ENCODE measurements at regions not wholly inside any gene's neighbourhood (a gene's known extent, or its start where the extent isn't known, plus 50 kb on each side); places are given as distances from the start of the nearest gene placed in this dataset.

- WGBS, 2 experiments, result 95 to 97% methylated on average over 5 of the region's 5 CpGs
- H3K27me3 ChIP-seq (ENCODE audit: control insufficient read depth, insufficient read depth, low read length, poor library complexity, severe bottlenecking), result no peaks in the 10 kb centered on the region
- H3K9me3 ChIP-seq (ENCODE audit: control insufficient read depth, low read length), result no peaks in the 10 kb centered on the region
- no peak overlapping the region for H3K4me3 ChIP-seq (ENCODE audit: insufficient read depth, low read depth, low read length)
- H3K27ac ChIP-seq (ENCODE audit: insufficient read depth, low read depth, low read length, poor library complexity, severe bottlenecking), result no peak overlapping the region
- H3K36me3 ChIP-seq (ENCODE audit: control insufficient read depth, insufficient read depth, low read length), result no peaks in the 10 kb centered on the region
- H3K4me1 ChIP-seq (ENCODE audit: control insufficient read depth, insufficient read depth, low read length), result no peaks in the 10 kb centered on the region
Observed at GRCh38 chr1:219542828-219543518, 69.9 kb downstream of the ZC3H11B start.

- H3K9me3 ChIP-seq (ENCODE audit: control insufficient read depth, low read length), result no peaks in the 10 kb centered on the region
- H3K27me3 ChIP-seq (ENCODE audit: control insufficient read depth, insufficient read depth, low read length, poor library complexity, severe bottlenecking), result no peaks in the 10 kb centered on the region
- H3K4me3 ChIP-seq (ENCODE audit: insufficient read depth, low read depth, low read length), result no peak overlapping the region
- no peaks in the 10 kb centered on the region for H3K4me1 ChIP-seq (ENCODE audit: control insufficient read depth, insufficient read depth, low read length)
- H3K27ac ChIP-seq (ENCODE audit: insufficient read depth, low read depth, low read length, poor library complexity, severe bottlenecking), result no peak overlapping the region
- no peaks in the 10 kb centered on the region for H3K36me3 ChIP-seq (ENCODE audit: control insufficient read depth, insufficient read depth, low read length)
Observed at GRCh38 chr1:219541946-219542345, 71.0 kb downstream of the ZC3H11B start.

- H3K27me3 ChIP-seq (ENCODE audit: control insufficient read depth, insufficient read depth, low read length, poor library complexity, severe bottlenecking), result no peaks in the 10 kb centered on the region
- H3K4me1 ChIP-seq (ENCODE audit: control insufficient read depth, insufficient read depth, low read length), result no peaks in the 10 kb centered on the region
- H3K9me3 ChIP-seq (ENCODE audit: control insufficient read depth, low read length), result no peaks in the 10 kb centered on the region
- H3K36me3 ChIP-seq (ENCODE audit: control insufficient read depth, insufficient read depth, low read length), result no peaks in the 10 kb centered on the region
- H3K27ac ChIP-seq (ENCODE audit: insufficient read depth, low read depth, low read length, poor library complexity, severe bottlenecking), result no peak overlapping the region
- no peak overlapping the region for H3K4me3 ChIP-seq (ENCODE audit: insufficient read depth, low read depth, low read length)
- WGBS, 2 experiments, result 94 to 95% methylated on average over 3 of the region's 3 CpGs
Observed at GRCh38 chr1:219539645-219540254, 73.2 kb downstream of the ZC3H11B start.

- H3K36me3 ChIP-seq (ENCODE audit: control insufficient read depth, insufficient read depth, low read length), result no peaks in the 10 kb centered on the region
- 86 to 100% methylated on average over 1 of the region's 1 CpG for WGBS, 2 experiments
- no peaks in the 10 kb centered on the region for H3K9me3 ChIP-seq (ENCODE audit: control insufficient read depth, low read length)
- no peaks in the 10 kb centered on the region for H3K4me1 ChIP-seq (ENCODE audit: control insufficient read depth, insufficient read depth, low read length)
- no peak overlapping the region for H3K27ac ChIP-seq (ENCODE audit: insufficient read depth, low read depth, low read length, poor library complexity, severe bottlenecking)
- H3K4me3 ChIP-seq (ENCODE audit: insufficient read depth, low read depth, low read length), result no peak overlapping the region
- no peaks in the 10 kb centered on the region for H3K27me3 ChIP-seq (ENCODE audit: control insufficient read depth, insufficient read depth, low read length, poor library complexity, severe bottlenecking)
Observed at GRCh38 chr1:219538886-219539285, 74.0 kb downstream of the ZC3H11B start.

- no peaks in the 10 kb centered on the region for H3K27me3 ChIP-seq (ENCODE audit: control insufficient read depth, insufficient read depth, low read length, poor library complexity, severe bottlenecking)
- no peak overlapping the region for H3K4me3 ChIP-seq (ENCODE audit: insufficient read depth, low read depth, low read length)
- H3K9me3 ChIP-seq (ENCODE audit: control insufficient read depth, low read length), result no peaks in the 10 kb centered on the region
- 91 to 96% methylated on average over 2 of the region's 2 CpGs for WGBS, 2 experiments
- no peak overlapping the region for H3K27ac ChIP-seq (ENCODE audit: insufficient read depth, low read depth, low read length, poor library complexity, severe bottlenecking)
- H3K36me3 ChIP-seq (ENCODE audit: control insufficient read depth, insufficient read depth, low read length), result no peaks in the 10 kb centered on the region
- H3K4me1 ChIP-seq (ENCODE audit: control insufficient read depth, insufficient read depth, low read length), result no peaks in the 10 kb centered on the region
Observed at GRCh38 chr1:219537223-219537631, 75.7 kb downstream of the ZC3H11B start.

GRCh38 chr1:219536038-219536437 is 76.9 kb downstream of the ZC3H11B start:
- Histone ChIP-seq H3K9me3 (ENCODE audit: control insufficient read depth, low read length) (no peaks in the 10 kb centered on the region), H3K27me3 (ENCODE audit: control insufficient read depth, insufficient read depth, low read length, poor library complexity, severe bottlenecking) (no peaks in the 10 kb centered on the region), H3K36me3 (ENCODE audit: control insufficient read depth, insufficient read depth, low read length) (no peaks in the 10 kb centered on the region), H3K4me1 (ENCODE audit: control insufficient read depth, insufficient read depth, low read length) (no peaks in the 10 kb centered on the region), H3K27ac (ENCODE audit: insufficient read depth, low read depth, low read length, poor library complexity, severe bottlenecking) (no peak overlapping the region), H3K4me3 (ENCODE audit: insufficient read depth, low read depth, low read length) (no peak overlapping the region)
- WGBS, 2 experiments, result 96 to 98% methylated on average over 4 of the region's 4 CpGs

GRCh38 chr1:219534991-219535390 is 77.9 kb downstream of the ZC3H11B start:
- 89 to 96% methylated on average over 1 of the region's 1 CpG for WGBS, 2 experiments
- no peaks in the 10 kb centered on the region for H3K9me3 ChIP-seq (ENCODE audit: control insufficient read depth, low read length)

GRCh38 chr1:219533280-219533679 is 79.6 kb downstream of the ZC3H11B start:
- no peaks in the 10 kb centered on the region for H3K36me3 ChIP-seq (ENCODE audit: control insufficient read depth, insufficient read depth, low read length)
- no peak overlapping the region for H3K4me3 ChIP-seq (ENCODE audit: insufficient read depth, low read depth, low read length)
- no peaks in the 10 kb centered on the region for H3K27me3 ChIP-seq (ENCODE audit: control insufficient read depth, insufficient read depth, low read length, poor library complexity, severe bottlenecking)
- no peak overlapping the region for H3K27ac ChIP-seq (ENCODE audit: insufficient read depth, low read depth, low read length, poor library complexity, severe bottlenecking)
- H3K4me1 ChIP-seq (ENCODE audit: control insufficient read depth, insufficient read depth, low read length), result peaks cover 8% of the 10 kb centered on the region
- H3K9me3 ChIP-seq (ENCODE audit: control insufficient read depth, low read length), result no peaks in the 10 kb centered on the region
- 80 to 100% methylated on average over 1 of the region's 1 CpG for WGBS, 2 experiments

More at GRCh38 chr1:219534991-219535390, 77.9 kb downstream of the ZC3H11B start:
- H3K27me3 ChIP-seq (ENCODE audit: control insufficient read depth, insufficient read depth, low read length, poor library complexity, severe bottlenecking), result no peaks in the 10 kb centered on the region
- no peaks in the 10 kb centered on the region for H3K36me3 ChIP-seq (ENCODE audit: control insufficient read depth, insufficient read depth, low read length)
- no peak overlapping the region for H3K4me3 ChIP-seq (ENCODE audit: insufficient read depth, low read depth, low read length)
- no peak overlapping the region for H3K27ac ChIP-seq (ENCODE audit: insufficient read depth, low read depth, low read length, poor library complexity, severe bottlenecking)
- no peaks in the 10 kb centered on the region for H3K4me1 ChIP-seq (ENCODE audit: control insufficient read depth, insufficient read depth, low read length)

- WGBS, 2 experiments, result 54 to 64% methylated on average over 2 of the region's 2 CpGs
- no peak overlapping the region for H3K4me3 ChIP-seq (ENCODE audit: insufficient read depth, low read depth, low read length)
- no peaks in the 10 kb centered on the region for H3K36me3 ChIP-seq (ENCODE audit: control insufficient read depth, insufficient read depth, low read length)
- no peaks in the 10 kb centered on the region for H3K27me3 ChIP-seq (ENCODE audit: control insufficient read depth, insufficient read depth, low read length, poor library complexity, severe bottlenecking)
- no peaks in the 10 kb centered on the region for H3K9me3 ChIP-seq (ENCODE audit: control insufficient read depth, low read length)
- peaks cover 8% of the 10 kb centered on the region for H3K4me1 ChIP-seq (ENCODE audit: control insufficient read depth, insufficient read depth, low read length)
- peak overlapping the region; percentile 11 for H3K27ac ChIP-seq (ENCODE audit: insufficient read depth, low read depth, low read length, poor library complexity, severe bottlenecking)
Observed at GRCh38 chr1:219529116-219529515, 83.8 kb downstream of the ZC3H11B start.

- no peaks in the 10 kb centered on the region for H3K9me3 ChIP-seq (ENCODE audit: control insufficient read depth, low read length)
- no peak overlapping the region for H3K27ac ChIP-seq (ENCODE audit: insufficient read depth, low read depth, low read length, poor library complexity, severe bottlenecking)
- 94 to 98% methylated on average over 3 of the region's 3 CpGs for WGBS, 2 experiments
- peaks cover 8% of the 10 kb centered on the region for H3K4me1 ChIP-seq (ENCODE audit: control insufficient read depth, insufficient read depth, low read length)
- no peaks in the 10 kb centered on the region for H3K36me3 ChIP-seq (ENCODE audit: control insufficient read depth, insufficient read depth, low read length)
- H3K4me3 ChIP-seq (ENCODE audit: insufficient read depth, low read depth, low read length), result no peak overlapping the region
- H3K27me3 ChIP-seq (ENCODE audit: control insufficient read depth, insufficient read depth, low read length, poor library complexity, severe bottlenecking), result no peaks in the 10 kb centered on the region
Observed at GRCh38 chr1:219528633-219529032, 84.3 kb downstream of the ZC3H11B start.
